ENCODE measurements at regions not wholly inside any gene's neighbourhood (a gene's known extent, or its start where the extent isn't known, plus 50 kb on each side); places are given as distances from the start of the nearest gene placed in this dataset.

- DNase-seq: peak in 38 of 58 donors; percentile 1 to 75 (median 26)
Measured at GRCh38 chr16:81185416-81185815, 53.1 kb upstream of the BCO1 start.

- no peak for DNase-seq
Measured at GRCh38 chr16:81181013-81181720, 57.3 kb upstream of the BCO1 start.

- DNase-seq: no peak
Measured at GRCh38 chr16:81180578-81180977, 57.9 kb upstream of the BCO1 start.

GRCh38 chr16:81179219-81179618, 59.3 kb upstream of the BCO1 start:
- no peak for DNase-seq

- DNase-seq: no peak
Measured at GRCh38 chr16:81175325-81175891, 63.1 kb upstream of the BCO1 start.

GRCh38 chr16:81174644-81175324, 63.7 kb upstream of the BCO1 start:
- DNase-seq: no peak

GRCh38 chr16:81172769-81173658, 65.5 kb upstream of the BCO1 start:
- DNase-seq: no peak

- DNase-seq: no peak
Measured at GRCh38 chr16:81170824-81171223, 67.7 kb upstream of the BCO1 start.

- DNase-seq: no peak
Measured at GRCh38 chr16:81168406-81168805, 70.1 kb upstream of the BCO1 start.

GRCh38 chr16:81167851-81168250, 70.6 kb upstream of the BCO1 start:
- DNase-seq: no peak

GRCh38 chr16:81166417-81167300, 70.5 kb upstream of the GCSH start:
- no peak for DNase-seq

GRCh38 chr16:81165411-81166097, 69.4 kb upstream of the GCSH start:
- DNase-seq: no peak

- DNase-seq: no peak
Measured at GRCh38 chr16:81164958-81165357, 68.8 kb upstream of the GCSH start.

GRCh38 chr16:81164481-81164880, 68.3 kb upstream of the GCSH start:
- DNase-seq: no peak

GRCh38 chr16:81163671-81164070, 67.5 kb upstream of the GCSH start:
- DNase-seq: no peak

- DNase-seq: peak in 40 of 58 donors; percentile 6 to 88 (median 38)
Measured at GRCh38 chr16:81158964-81159363, 62.8 kb upstream of the GCSH start.

- no peak for DNase-seq
Measured at GRCh38 chr16:81155769-81156168, 59.6 kb upstream of the GCSH start.

GRCh38 chr16:81151648-81152310, 55.6 kb upstream of the GCSH start:
- DNase-seq: peak in 6 of 58 donors; percentile 2 to 36 (median 12)

GRCh38 chr16:81149614-81150013, 53.4 kb upstream of the GCSH start:
- DNase-seq: no peak
